ENCODE measurements at regions not wholly inside any gene's neighbourhood (a gene's known extent, or its start where the extent isn't known, plus 50 kb on each side); places are given as distances from the start of the nearest gene placed in this dataset.

DNA sequence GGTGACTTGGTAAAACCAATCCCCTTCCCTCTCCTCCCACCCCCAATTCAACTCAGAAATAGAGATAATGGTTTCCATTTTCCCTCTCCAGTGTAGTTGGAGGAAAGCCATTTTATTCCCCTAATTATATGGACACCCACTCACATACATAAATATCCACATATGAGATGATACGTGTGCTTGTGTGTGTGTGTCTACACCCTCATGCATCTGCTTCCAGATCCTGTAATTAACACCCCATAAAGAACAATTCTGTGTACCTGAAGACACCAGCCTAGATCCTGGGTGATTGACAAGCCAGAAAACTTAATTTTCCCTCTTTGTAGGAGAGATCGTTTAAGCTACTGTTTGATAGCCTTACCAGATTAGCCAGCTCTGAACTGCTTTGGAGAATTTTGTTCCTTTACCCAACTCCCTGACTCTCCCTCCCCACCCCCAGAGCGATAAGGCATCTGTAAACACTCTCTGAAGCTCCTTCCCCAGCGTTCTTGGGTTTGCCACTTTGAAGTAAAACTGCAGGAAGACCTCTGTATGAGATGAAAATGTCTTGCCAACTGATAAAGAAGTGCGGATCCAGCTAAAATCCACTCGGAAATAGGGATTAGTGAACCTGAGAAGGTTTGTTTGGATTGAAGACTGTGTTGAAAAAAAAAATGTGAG, 175.7 kb downstream of the RGS9 start:
- H3K4me3 Mint-ChIP-seq, result no peak overlapping the region
- H3K4me3 ChIP-seq (ENCODE audit: low read length), result no peak overlapping the region
- DNase-seq (no peak), ATAC-seq (ENCODE audit: poor library complexity) (no peak)
- H3K36me3 Mint-ChIP-seq (ENCODE audit: low read depth), result no peaks in the 10 kb centered on the region
- no peak overlapping the region for H3K27ac ChIP-seq (ENCODE audit: low read depth in 1 of 2, low read length in 2 of 2)
- peaks cover 5% of the 10 kb centered on the region for H3K4me1 Mint-ChIP-seq (ENCODE audit: low read depth)
- intact Hi-C loops (cut with DNase I, micrococcal nuclease), result no loop called here
- no peaks in the 10 kb centered on the region for H3K36me3 ChIP-seq (ENCODE audit: insufficient read depth, low read length)
- H3K27ac Mint-ChIP-seq, result no peak overlapping the region
- POLR2A ChIA-PET, result no interaction called here
- H3K4me1 ChIP-seq (ENCODE audit: insufficient read depth, low read length), result no peaks in the 10 kb centered on the region
- peaks cover 23% of the 10 kb centered on the region for H3K27me3 Mint-ChIP-seq
- H3K9me3 ChIP-seq (ENCODE audit: control insufficient read depth in 1 of 2, insufficient read depth in 1 of 2, low read length in 2 of 2), result no peaks in the 10 kb centered on the region
- TF ChIP-seq, protein P1, sequence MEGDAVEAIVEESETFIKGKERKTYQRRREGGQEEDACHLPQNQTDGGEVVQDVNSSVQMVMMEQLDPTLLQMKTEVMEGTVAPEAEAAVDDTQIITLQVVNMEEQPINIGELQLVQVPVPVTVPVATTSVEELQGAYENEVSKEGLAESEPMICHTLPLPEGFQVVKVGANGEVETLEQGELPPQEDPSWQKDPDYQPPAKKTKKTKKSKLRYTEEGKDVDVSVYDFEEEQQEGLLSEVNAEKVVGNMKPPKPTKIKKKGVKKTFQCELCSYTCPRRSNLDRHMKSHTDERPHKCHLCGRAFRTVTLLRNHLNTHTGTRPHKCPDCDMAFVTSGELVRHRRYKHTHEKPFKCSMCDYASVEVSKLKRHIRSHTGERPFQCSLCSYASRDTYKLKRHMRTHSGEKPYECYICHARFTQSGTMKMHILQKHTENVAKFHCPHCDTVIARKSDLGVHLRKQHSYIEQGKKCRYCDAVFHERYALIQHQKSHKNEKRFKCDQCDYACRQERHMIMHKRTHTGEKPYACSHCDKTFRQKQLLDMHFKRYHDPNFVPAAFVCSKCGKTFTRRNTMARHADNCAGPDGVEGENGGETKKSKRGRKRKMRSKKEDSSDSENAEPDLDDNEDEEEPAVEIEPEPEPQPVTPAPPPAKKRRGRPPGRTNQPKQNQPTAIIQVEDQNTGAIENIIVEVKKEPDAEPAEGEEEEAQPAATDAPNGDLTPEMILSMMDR (IDR thresholded peaks at IDR 0.05), result no peak
- no peaks in the 10 kb centered on the region for H3K9me3 Mint-ChIP-seq
- CTCF ChIA-PET, result interaction anchor here (1.4 kb wide), 1 partner anchor 13 kb away, joined by 3 read pairs; no protein-coding TSS in a partner anchor
- peaks cover 0 to 7% of the 10 kb centered on the region in 2 experiments for H3K27me3 ChIP-seq (ENCODE audit: control insufficient read depth in 1 of 2, insufficient read depth in 2 of 2, low read length in 2 of 2)

DNA sequence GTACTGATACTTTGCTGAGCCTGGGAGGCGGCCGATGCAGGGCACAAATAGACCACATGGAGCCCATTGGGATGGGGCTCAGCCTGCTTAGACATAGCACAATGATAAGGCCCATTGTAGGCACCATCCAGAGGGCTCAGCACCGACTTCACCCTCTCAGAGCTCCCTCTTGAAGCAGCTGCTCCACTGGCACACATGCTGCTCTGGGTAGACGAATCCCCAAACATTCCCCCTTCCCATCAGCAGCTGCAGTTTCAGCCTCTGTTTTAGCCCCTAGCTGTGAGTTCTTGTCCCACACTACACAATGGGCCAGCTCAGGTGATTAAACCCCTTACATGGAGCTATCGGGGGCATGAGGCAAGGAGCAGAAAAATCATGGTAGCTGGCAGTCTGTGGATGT, 174.1 kb downstream of the RGS9 start:
- H3K27ac ChIP-seq (ENCODE audit: low read depth in 1 of 2, low read length in 2 of 2), result no peak overlapping the region
- no peaks in the 10 kb centered on the region for H3K36me3 ChIP-seq (ENCODE audit: insufficient read depth, low read length)
- H3K4me1 ChIP-seq (ENCODE audit: insufficient read depth, low read length), result no peaks in the 10 kb centered on the region
- CTCF ChIA-PET, result no interaction called here
- intact Hi-C loops (cut with DNase I, micrococcal nuclease), result no loop called here
- Mint-ChIP-seq H3K27me3 (peaks cover 28% of the 10 kb centered on the region), H3K4me3 (no peak overlapping the region), H3K4me1 (ENCODE audit: low read depth) (peaks cover 5% of the 10 kb centered on the region), H3K27ac (no peak overlapping the region), H3K36me3 (ENCODE audit: low read depth) (no peaks in the 10 kb centered on the region), H3K9me3 (no peaks in the 10 kb centered on the region)
- no peaks in the 10 kb centered on the region for H3K9me3 ChIP-seq (ENCODE audit: control insufficient read depth in 1 of 2, insufficient read depth in 1 of 2, low read length in 2 of 2)
- H3K27me3 ChIP-seq (ENCODE audit: control insufficient read depth in 1 of 2, insufficient read depth in 2 of 2, low read length in 2 of 2), result peaks cover 0 to 7% of the 10 kb centered on the region in 2 experiments
- POLR2A ChIA-PET, result no interaction called here
- DNase-seq (no peak), ATAC-seq (ENCODE audit: poor library complexity) (no peak)
- TF ChIP-seq, protein P1 (IDR thresholded peaks at IDR 0.05), result no peak
- H3K4me3 ChIP-seq (ENCODE audit: low read length), result no peak overlapping the region

DNA sequence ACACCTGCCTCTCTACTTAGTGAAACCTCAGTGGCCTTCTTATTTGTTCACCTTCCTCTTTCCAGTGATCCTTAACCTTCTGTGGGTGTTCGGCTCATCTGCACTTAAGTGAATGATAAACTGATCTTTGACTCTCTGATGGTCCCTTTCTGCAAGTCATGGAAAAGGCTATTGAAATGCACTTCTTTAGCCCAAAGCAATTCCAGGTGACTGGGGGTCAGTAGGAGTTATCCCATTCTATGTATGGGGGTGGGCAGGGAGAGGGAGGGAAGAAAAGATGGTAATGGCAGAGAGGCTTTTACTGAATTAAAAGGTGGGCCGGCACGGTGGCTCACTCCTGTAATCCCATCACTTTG, 170.8 kb downstream of the RGS9 start:
- CTCF ChIA-PET, result interaction anchor here (1.1 kb wide), 1 partner anchor 13 kb away, joined by 3 read pairs; no protein-coding TSS in a partner anchor
- Histone ChIP-seq H3K9me3 (ENCODE audit: control insufficient read depth in 1 of 2, insufficient read depth in 1 of 2, low read length in 2 of 2) (no peaks in the 10 kb centered on the region), H3K4me3 (ENCODE audit: low read length) (no peak overlapping the region), H3K27ac (ENCODE audit: low read depth in 1 of 2, low read length in 2 of 2) (no peak overlapping the region), H3K4me1 (ENCODE audit: insufficient read depth, low read length) (no peaks in the 10 kb centered on the region), H3K36me3 (ENCODE audit: insufficient read depth, low read length) (no peaks in the 10 kb centered on the region), H3K27me3 (ENCODE audit: control insufficient read depth in 1 of 2, insufficient read depth in 2 of 2, low read length in 2 of 2) (peaks cover 0 to 3% of the 10 kb centered on the region in 2 experiments)
- no peak overlapping the region for H3K27ac Mint-ChIP-seq
- H3K4me1 Mint-ChIP-seq (ENCODE audit: low read depth), result no peaks in the 10 kb centered on the region
- H3K4me3 Mint-ChIP-seq, result no peak overlapping the region
- POLR2A ChIA-PET, result no interaction called here
- DNase-seq (no peak), ATAC-seq (ENCODE audit: poor library complexity) (no peak)
- no peaks in the 10 kb centered on the region for H3K9me3 Mint-ChIP-seq
- H3K36me3 Mint-ChIP-seq (ENCODE audit: low read depth), result no peaks in the 10 kb centered on the region
- intact Hi-C loops (cut with DNase I, micrococcal nuclease), result no loop called here
- TF ChIP-seq, protein P1 (IDR thresholded peaks at IDR 0.05), result no peak
- peaks cover 27% of the 10 kb centered on the region for H3K27me3 Mint-ChIP-seq
